Upper lobe of left lung (tissue), 4 donors: ENCODE measurements at regions not wholly inside any gene's neighbourhood (a gene's known extent, or its start where the extent isn't known, plus 50 kb on each side); places are given as distances from the start of the nearest gene placed in this dataset.

ENCODE experiments used
- EP300 ChIP-seq, 4 donors: sonication (generic); formaldehyde crosslinking; IDR thresholded peaks; one replicate each; pipeline ENCODE4 v1.5.1; 2017; ENCODE audit warnings: antibody characterized with exemption in 4 of 4, control low read depth in 2 of 4
- POLR2A ChIP-seq, 4 donors: fragments of 450-650 bp; IDR thresholded peaks; one replicate each; pipeline ENCODE4 v1.5.1; 2016 to 2017; ENCODE audit warnings: antibody characterized with exemption in 4 of 4, mild to moderate bottlenecking in 2 of 4
- POLR2AphosphoS5 ChIP-seq, 2 donors: sonication (generic); formaldehyde crosslinking; IDR thresholded peaks; one replicate each; pipeline ENCODE4 v1.5.1; 2017; ENCODE audit warnings: antibody characterized with exemption in 2 of 2
- TF ChIP-seq, protein P1 (sequence below), 6 experiments: fragments of 450-650 bp in 4 of 6; fragments of 200-600 bp in 2 of 6; sonication (generic) in 2 of 6; IDR thresholded peaks; one replicate each; pipeline ENCODE4 v1.5.1; 2016 to 2019; ENCODE audit warnings: antibody characterized with exemption in 6 of 6

GRCh38 chr4:174586651-174587050 lies 64.4 kb upstream of the HPGD start:
- TF ChIP-seq, protein P1, sequence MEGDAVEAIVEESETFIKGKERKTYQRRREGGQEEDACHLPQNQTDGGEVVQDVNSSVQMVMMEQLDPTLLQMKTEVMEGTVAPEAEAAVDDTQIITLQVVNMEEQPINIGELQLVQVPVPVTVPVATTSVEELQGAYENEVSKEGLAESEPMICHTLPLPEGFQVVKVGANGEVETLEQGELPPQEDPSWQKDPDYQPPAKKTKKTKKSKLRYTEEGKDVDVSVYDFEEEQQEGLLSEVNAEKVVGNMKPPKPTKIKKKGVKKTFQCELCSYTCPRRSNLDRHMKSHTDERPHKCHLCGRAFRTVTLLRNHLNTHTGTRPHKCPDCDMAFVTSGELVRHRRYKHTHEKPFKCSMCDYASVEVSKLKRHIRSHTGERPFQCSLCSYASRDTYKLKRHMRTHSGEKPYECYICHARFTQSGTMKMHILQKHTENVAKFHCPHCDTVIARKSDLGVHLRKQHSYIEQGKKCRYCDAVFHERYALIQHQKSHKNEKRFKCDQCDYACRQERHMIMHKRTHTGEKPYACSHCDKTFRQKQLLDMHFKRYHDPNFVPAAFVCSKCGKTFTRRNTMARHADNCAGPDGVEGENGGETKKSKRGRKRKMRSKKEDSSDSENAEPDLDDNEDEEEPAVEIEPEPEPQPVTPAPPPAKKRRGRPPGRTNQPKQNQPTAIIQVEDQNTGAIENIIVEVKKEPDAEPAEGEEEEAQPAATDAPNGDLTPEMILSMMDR (IDR thresholded peaks at IDR 0.05) = no peak
- TF ChIP-seq EP300 (IDR thresholded peaks at IDR 0.05) = no peak
- TF ChIP-seq POLR2AphosphoS5 (IDR thresholded peaks at IDR 0.05) = no peak
- no peak for TF ChIP-seq POLR2A (IDR thresholded peaks at IDR 0.05)
